ENCODE measurements at regions not wholly inside any gene's neighbourhood (a gene's known extent, or its start where the extent isn't known, plus 50 kb on each side); places are given as distances from the start of the nearest gene placed in this dataset.
A peak's percentile ranks its signal among the peaks of the same experiment; 100 is the strongest.

GRCh38 chr7:131110297-131111080 lies 217.2 kb upstream of the MKLN1 start:
- Histone ChIP-seq H3K9ac (ENCODE audit: low read length in 2 of 2) (peak overlapping the region; percentile 67 to 72), H3K27ac (ENCODE audit: low read length) (peak overlapping the region; percentile 99), H3K4me3 (ENCODE audit: low read length in 2 of 2) (peak overlapping the region; percentile 75 to 97), H3K9me3 (ENCODE audit: control insufficient read depth in 2 of 2, low read length in 2 of 2) (no peaks in the 10 kb centered on the region), H3K4me1 (ENCODE audit: control insufficient read depth, insufficient read depth, low read length) (peaks cover 13% of the 10 kb centered on the region), H3K27me3 (ENCODE audit: control insufficient read depth in 1 of 2, insufficient read depth in 2 of 2, low read length in 2 of 2) (no peaks in the 10 kb centered on the region), H3K36me3 (ENCODE audit: control insufficient read depth in 2 of 2, insufficient read depth in 2 of 2, low read length in 2 of 2) (no peaks in the 10 kb centered on the region)

- Histone ChIP-seq H3K27me3 (ENCODE audit: control insufficient read depth in 1 of 2, insufficient read depth in 2 of 2, low read length in 2 of 2) (no peaks in the 10 kb centered on the region), H3K4me1 (ENCODE audit: control insufficient read depth, insufficient read depth, low read length) (peaks cover 12% of the 10 kb centered on the region), H3K9ac (ENCODE audit: low read length in 2 of 2) (peak overlapping the region in 1 of 2 donors; percentile 36), H3K9me3 (ENCODE audit: control insufficient read depth in 2 of 2, low read length in 2 of 2) (no peaks in the 10 kb centered on the region), H3K36me3 (ENCODE audit: control insufficient read depth in 2 of 2, insufficient read depth in 2 of 2, low read length in 2 of 2) (no peaks in the 10 kb centered on the region), H3K27ac (ENCODE audit: low read length) (peak overlapping the region; percentile 99), H3K4me3 (ENCODE audit: low read length in 2 of 2) (peak overlapping the region; percentile 75 to 97)
Measured at GRCh38 chr7:131111081-131111576, 216.5 kb upstream of the MKLN1 start.

DNA sequence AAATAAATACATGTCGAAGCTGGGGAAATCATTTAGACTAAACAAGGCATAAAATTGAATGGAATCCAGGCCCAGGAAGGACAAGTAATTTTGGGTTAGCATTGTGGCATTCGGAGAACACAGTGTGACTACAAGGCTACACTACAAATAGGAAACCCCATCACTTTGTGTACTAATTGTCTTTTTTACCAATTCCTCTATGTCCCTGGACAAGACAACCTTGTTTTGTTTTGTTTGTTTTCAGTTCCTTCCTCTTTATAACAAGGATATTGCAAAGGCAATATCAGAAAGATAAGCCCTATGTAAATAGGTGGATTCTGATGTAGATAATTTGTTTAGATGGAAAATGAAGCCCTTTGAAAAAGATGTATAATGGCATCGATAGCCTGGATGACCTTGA lies 215.9 kb upstream of the MKLN1 start:
- Histone ChIP-seq H3K4me1 (ENCODE audit: control insufficient read depth, insufficient read depth, low read length) (peaks cover 12% of the 10 kb centered on the region), H3K4me3 (ENCODE audit: low read length in 2 of 2) (no peak overlapping the region)

DNA sequence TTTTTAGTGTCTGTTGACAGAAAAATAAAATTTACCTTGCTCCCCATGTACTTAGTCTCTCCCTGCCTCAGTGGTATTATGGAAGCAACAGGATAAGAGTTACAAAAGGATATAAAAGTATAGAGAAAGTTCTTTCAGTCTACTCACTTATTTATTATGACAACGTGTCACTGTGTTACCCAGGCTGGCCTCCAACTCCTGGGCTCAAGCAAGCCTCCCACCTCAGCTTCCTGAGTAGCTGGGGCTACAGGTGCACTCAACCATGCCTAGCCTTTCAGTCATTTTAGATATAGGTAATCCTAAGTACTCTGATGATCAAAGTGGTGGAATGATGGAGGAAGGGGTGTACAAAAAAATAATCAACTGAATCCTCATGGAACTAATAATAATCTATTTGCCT lies 215.2 kb upstream of the MKLN1 start:
- Histone ChIP-seq H3K36me3 (ENCODE audit: control insufficient read depth in 2 of 2, insufficient read depth in 2 of 2, low read length in 2 of 2) (no peaks in the 10 kb centered on the region), H3K27ac (ENCODE audit: low read length) (no peak overlapping the region), H3K9me3 (ENCODE audit: control insufficient read depth in 2 of 2, low read length in 2 of 2) (no peaks in the 10 kb centered on the region), H3K4me1 (ENCODE audit: control insufficient read depth, insufficient read depth, low read length) (peaks cover 12% of the 10 kb centered on the region), H3K9ac (ENCODE audit: low read length in 2 of 2) (no peak overlapping the region), H3K27me3 (ENCODE audit: control insufficient read depth in 1 of 2, insufficient read depth in 2 of 2, low read length in 2 of 2) (no peaks in the 10 kb centered on the region), H3K4me3 (ENCODE audit: low read length in 2 of 2) (no peak overlapping the region)

More for the DNA sequence above, 215.9 kb upstream of the MKLN1 start:
- Histone ChIP-seq H3K36me3 (ENCODE audit: control insufficient read depth in 2 of 2, insufficient read depth in 2 of 2, low read length in 2 of 2) (no peaks in the 10 kb centered on the region), H3K9me3 (ENCODE audit: control insufficient read depth in 2 of 2, low read length in 2 of 2) (no peaks in the 10 kb centered on the region), H3K9ac (ENCODE audit: low read length in 2 of 2) (no peak overlapping the region), H3K27me3 (ENCODE audit: control insufficient read depth in 1 of 2, insufficient read depth in 2 of 2, low read length in 2 of 2) (no peaks in the 10 kb centered on the region), H3K27ac (ENCODE audit: low read length) (no peak overlapping the region)

GRCh38 chr7:131115340-131115739 lies 212.3 kb upstream of the MKLN1 start:
- no peak overlapping the region for H3K9ac ChIP-seq (ENCODE audit: low read length in 2 of 2)
- H3K4me3 ChIP-seq (ENCODE audit: low read length in 2 of 2), result no peak overlapping the region
- no peaks in the 10 kb centered on the region for H3K36me3 ChIP-seq (ENCODE audit: control insufficient read depth in 2 of 2, insufficient read depth in 2 of 2, low read length in 2 of 2)
- H3K27me3 ChIP-seq (ENCODE audit: control insufficient read depth in 1 of 2, insufficient read depth in 2 of 2, low read length in 2 of 2), result no peaks in the 10 kb centered on the region
- peaks cover 9% of the 10 kb centered on the region for H3K4me1 ChIP-seq (ENCODE audit: control insufficient read depth, insufficient read depth, low read length)
- H3K27ac ChIP-seq (ENCODE audit: low read length), result no peak overlapping the region
- H3K9me3 ChIP-seq (ENCODE audit: control insufficient read depth in 2 of 2, low read length in 2 of 2), result no peaks in the 10 kb centered on the region

GRCh38 chr7:131117439-131117838 lies 210.2 kb upstream of the MKLN1 start:
- Histone ChIP-seq H3K27me3 (ENCODE audit: control insufficient read depth in 1 of 2, insufficient read depth in 2 of 2, low read length in 2 of 2) (no peaks in the 10 kb centered on the region), H3K4me3 (ENCODE audit: low read length in 2 of 2) (no peak overlapping the region), H3K9me3 (ENCODE audit: control insufficient read depth in 2 of 2, low read length in 2 of 2) (no peaks in the 10 kb centered on the region), H3K27ac (ENCODE audit: low read length) (no peak overlapping the region), H3K4me1 (ENCODE audit: control insufficient read depth, insufficient read depth, low read length) (no peaks in the 10 kb centered on the region), H3K9ac (ENCODE audit: low read length in 2 of 2) (no peak overlapping the region), H3K36me3 (ENCODE audit: control insufficient read depth in 2 of 2, insufficient read depth in 2 of 2, low read length in 2 of 2) (no peaks in the 10 kb centered on the region)

DNA sequence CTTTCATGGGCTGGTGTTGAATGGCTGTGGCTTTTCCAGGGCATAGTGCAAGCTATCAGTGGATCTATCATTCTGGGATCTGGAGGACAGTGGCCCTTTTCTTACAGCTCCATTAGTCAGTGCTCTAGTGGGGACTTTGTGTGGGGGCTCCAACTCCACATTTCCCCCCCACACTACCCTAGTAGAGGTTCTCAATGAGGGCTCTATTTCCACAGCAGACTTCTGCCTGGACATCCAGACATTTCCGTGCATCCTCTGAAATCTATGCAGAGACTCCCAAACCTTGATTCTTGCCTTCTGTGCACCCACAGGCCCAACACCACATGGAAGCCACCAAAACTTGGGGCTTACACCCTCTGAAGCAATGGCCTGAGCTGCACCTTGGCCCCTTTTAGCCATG lies 208.3 kb upstream of the MKLN1 start:
- no peaks in the 10 kb centered on the region for H3K4me1 ChIP-seq (ENCODE audit: control insufficient read depth, insufficient read depth, low read length)
- H3K27me3 ChIP-seq (ENCODE audit: control insufficient read depth in 1 of 2, insufficient read depth in 2 of 2, low read length in 2 of 2), result peaks cover 0 to 2% of the 10 kb centered on the region in 2 donors

GRCh38 chr7:131122394-131122793 lies 205.3 kb upstream of the MKLN1 start:
- Histone ChIP-seq H3K4me1 (ENCODE audit: control insufficient read depth, insufficient read depth, low read length) (no peaks in the 10 kb centered on the region), H3K9me3 (ENCODE audit: control insufficient read depth in 2 of 2, low read length in 2 of 2) (no peaks in the 10 kb centered on the region), H3K36me3 (ENCODE audit: control insufficient read depth in 2 of 2, insufficient read depth in 2 of 2, low read length in 2 of 2) (no peaks in the 10 kb centered on the region), H3K27me3 (ENCODE audit: control insufficient read depth in 1 of 2, insufficient read depth in 2 of 2, low read length in 2 of 2) (peaks cover 0 to 2% of the 10 kb centered on the region in 2 donors), H3K27ac (ENCODE audit: low read length) (no peak overlapping the region), H3K4me3 (ENCODE audit: low read length in 2 of 2) (no peak overlapping the region), H3K9ac (ENCODE audit: low read length in 2 of 2) (no peak overlapping the region)

More for the DNA sequence above, 208.3 kb upstream of the MKLN1 start:
- Histone ChIP-seq H3K36me3 (ENCODE audit: control insufficient read depth in 2 of 2, insufficient read depth in 2 of 2, low read length in 2 of 2) (no peaks in the 10 kb centered on the region), H3K27ac (ENCODE audit: low read length) (no peak overlapping the region), H3K4me3 (ENCODE audit: low read length in 2 of 2) (no peak overlapping the region), H3K9ac (ENCODE audit: low read length in 2 of 2) (no peak overlapping the region), H3K9me3 (ENCODE audit: control insufficient read depth in 2 of 2, low read length in 2 of 2) (no peaks in the 10 kb centered on the region)

GRCh38 chr7:131124001-131124629 lies 203.6 kb upstream of the MKLN1 start:
- Histone ChIP-seq H3K36me3 (ENCODE audit: control insufficient read depth in 2 of 2, insufficient read depth in 2 of 2, low read length in 2 of 2) (no peaks in the 10 kb centered on the region), H3K4me1 (ENCODE audit: control insufficient read depth, insufficient read depth, low read length) (no peaks in the 10 kb centered on the region), H3K9me3 (ENCODE audit: control insufficient read depth in 2 of 2, low read length in 2 of 2) (no peaks in the 10 kb centered on the region), H3K9ac (ENCODE audit: low read length in 2 of 2) (no peak overlapping the region), H3K27me3 (ENCODE audit: control insufficient read depth in 1 of 2, insufficient read depth in 2 of 2, low read length in 2 of 2) (peaks cover 0 to 2% of the 10 kb centered on the region in 2 donors), H3K27ac (ENCODE audit: low read length) (no peak overlapping the region), H3K4me3 (ENCODE audit: low read length in 2 of 2) (no peak overlapping the region)

DNA sequence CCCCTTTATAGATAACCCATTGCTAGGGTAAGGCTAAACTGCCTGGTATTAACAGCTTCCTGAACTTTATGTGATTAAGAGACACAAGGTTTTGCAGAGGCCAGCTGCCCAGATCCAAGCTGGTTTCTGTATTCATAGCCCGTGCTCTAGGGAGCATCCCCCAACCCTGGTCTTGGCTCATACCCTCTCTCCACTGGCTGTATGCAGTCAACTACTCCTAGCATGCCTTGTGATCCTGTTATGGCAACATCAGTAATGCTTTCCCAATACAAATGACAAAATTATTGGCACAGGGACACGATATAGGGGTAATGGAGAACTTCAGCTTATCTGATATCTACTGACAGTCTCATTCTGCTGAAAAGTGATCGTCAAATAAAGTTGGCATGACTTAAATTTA lies 202.8 kb upstream of the MKLN1 start:
- Histone ChIP-seq H3K4me1 (ENCODE audit: control insufficient read depth, insufficient read depth, low read length) (no peaks in the 10 kb centered on the region), H3K4me3 (ENCODE audit: low read length in 2 of 2) (no peak overlapping the region), H3K27me3 (ENCODE audit: control insufficient read depth in 1 of 2, insufficient read depth in 2 of 2, low read length in 2 of 2) (peaks cover 0 to 2% of the 10 kb centered on the region in 2 donors), H3K9ac (ENCODE audit: low read length in 2 of 2) (no peak overlapping the region), H3K9me3 (ENCODE audit: control insufficient read depth in 2 of 2, low read length in 2 of 2) (no peaks in the 10 kb centered on the region), H3K27ac (ENCODE audit: low read length) (no peak overlapping the region), H3K36me3 (ENCODE audit: control insufficient read depth in 2 of 2, insufficient read depth in 2 of 2, low read length in 2 of 2) (no peaks in the 10 kb centered on the region)

- Histone ChIP-seq H3K36me3 (ENCODE audit: control insufficient read depth in 2 of 2, insufficient read depth in 2 of 2, low read length in 2 of 2) (no peaks in the 10 kb centered on the region), H3K4me1 (ENCODE audit: control insufficient read depth, insufficient read depth, low read length) (no peaks in the 10 kb centered on the region)
Measured at GRCh38 chr7:131130324-131130723, 197.4 kb upstream of the MKLN1 start.

More at GRCh38 chr7:131130324-131130723, 197.4 kb upstream of the MKLN1 start:
- no peak overlapping the region for H3K4me3 ChIP-seq (ENCODE audit: low read length in 2 of 2)
- no peak overlapping the region for H3K9ac ChIP-seq (ENCODE audit: low read length in 2 of 2)
- no peaks in the 10 kb centered on the region for H3K9me3 ChIP-seq (ENCODE audit: control insufficient read depth in 2 of 2, low read length in 2 of 2)
- no peak overlapping the region for H3K27ac ChIP-seq (ENCODE audit: low read length)
- H3K27me3 ChIP-seq (ENCODE audit: control insufficient read depth in 1 of 2, insufficient read depth in 2 of 2, low read length in 2 of 2), result no peaks in the 10 kb centered on the region

Measured in stomach smooth muscle (tissue), 2 donors.